Posterior vena cava (tissue), 2 donors: ENCODE measurements at regions not wholly inside any gene's neighbourhood (a gene's known extent, or its start where the extent isn't known, plus 50 kb on each side); places are given as distances from the start of the nearest gene placed in this dataset.

Experiments
- DNase-seq: peaks from one replicate; pipeline ENCODE4 v3.0.0-alpha.2; 2020; ENCODE audit warnings: low spot score
- intact Hi-C, 2 donors: fragments of 100-400 bp; cut with DNase I; formaldehyde crosslinking; loops; one replicate each; pipeline versions ENCODE4 v1.14.1 to v1.14.2; 2022 to 2023
- donor health status: DM: yes; HTN: yes; CAD: no.
- donor health status: DM: yes; HTN: yes; CAD: no.

- intact Hi-C loops = no loop called here
- no peak for DNase-seq
Observed at GRCh38 chr1:163406772-163407171, 85.0 kb downstream of the NUF2 start.

GRCh38 chr1:163408262-163408661 is 86.5 kb downstream of the NUF2 start:
- DNase-seq = no peak
- intact Hi-C loops = no loop called here

- intact Hi-C loops = loop anchor here in 1 of 2 donors (10.0 kb wide), 1 partner anchor 1664 kb away; no protein-coding TSS in a partner anchor
- no peak for DNase-seq
Observed at GRCh38 chr1:163410073-163410999, 88.6 kb downstream of the NUF2 start.

GRCh38 chr1:163412221-163412620 is 90.5 kb downstream of the NUF2 start:
- DNase-seq = no peak
- intact Hi-C loops = loop anchor here in 1 of 2 donors (10.0 kb wide), 1 partner anchor 1663 kb away; no protein-coding TSS in a partner anchor

- intact Hi-C loops = loop anchor here in 1 of 2 donors (10.0 kb wide), 1 partner anchor 1660 kb away; no protein-coding TSS in a partner anchor
- no peak for DNase-seq
Observed at GRCh38 chr1:163414778-163415177, 93.0 kb downstream of the NUF2 start.

GRCh38 chr1:163421701-163422100 is 99.9 kb downstream of the NUF2 start:
- intact Hi-C loops = no loop called here
- no peak for DNase-seq

GRCh38 chr1:163422738-163423404 is 101.1 kb downstream of the NUF2 start:
- intact Hi-C loops = no loop called here
- DNase-seq = no peak

GRCh38 chr1:163426505-163427251 is 104.9 kb downstream of the NUF2 start:
- DNase-seq = no peak

GRCh38 chr1:163427279-163427678 is 105.5 kb downstream of the NUF2 start:
- intact Hi-C loops = no loop called here
- DNase-seq = no peak

More at GRCh38 chr1:163426505-163427251, 104.9 kb downstream of the NUF2 start:
- intact Hi-C loops = no loop called here

GRCh38 chr1:163436140-163436812 is 114.5 kb downstream of the NUF2 start:
- no peak for DNase-seq

GRCh38 chr1:163439471-163439870 is 117.7 kb downstream of the NUF2 start:
- intact Hi-C loops = no loop called here
- DNase-seq = no peak

More at GRCh38 chr1:163436140-163436812, 114.5 kb downstream of the NUF2 start:
- intact Hi-C loops = no loop called here

GRCh38 chr1:163440090-163440489 is 118.3 kb downstream of the NUF2 start:
- intact Hi-C loops = no loop called here
- no peak for DNase-seq

- intact Hi-C loops = no loop called here
- DNase-seq = no peak
Observed at GRCh38 chr1:163442231-163442879, 120.6 kb downstream of the NUF2 start.

GRCh38 chr1:163442895-163443294 is 121.1 kb downstream of the NUF2 start:
- no peak for DNase-seq
- intact Hi-C loops = no loop called here

GRCh38 chr1:163443863-163444262 is 122.1 kb downstream of the NUF2 start:
- intact Hi-C loops = no loop called here
- no peak for DNase-seq

- no peak for DNase-seq
- intact Hi-C loops = no loop called here
Observed at GRCh38 chr1:163444665-163445064, 122.9 kb downstream of the NUF2 start.

- intact Hi-C loops = no loop called here
- DNase-seq = no peak
Observed at GRCh38 chr1:163450986-163451385, 129.2 kb downstream of the NUF2 start.

GRCh38 chr1:163459539-163459938 is 137.8 kb downstream of the NUF2 start:
- intact Hi-C loops = no loop called here
- no peak for DNase-seq

GRCh38 chr1:163467289-163467688 is 145.5 kb downstream of the NUF2 start:
- intact Hi-C loops = no loop called here
- DNase-seq = no peak
